Natural killer cell (primary cell): ENCODE measurements at regions not wholly inside any gene's neighbourhood (a gene's known extent, or its start where the extent isn't known, plus 50 kb on each side); places are given as distances from the start of the nearest gene placed in this dataset.

Source experiments
- ATAC-seq, 3 donors: fragments of 150-1000 bp in 2 of 3; fragments of 200-7000 bp in 1 of 3; cut with Tn5 transposase; 1 replicate in 1 of 3; 2 replicates in 2 of 3; pipeline ENCODE4 v1.10.0; 2021; ENCODE audit warnings: mild to moderate bottlenecking in 2 of 3, moderate library complexity in 2 of 3
- DNase-seq, 2 donors: peaks; one replicate each; pipeline versions ENCODE4 v3.0.0 to v3.0.0-alpha.2; 2013 to 2021; ENCODE audit warnings: mixed read lengths in 1 of 2
- H3K27ac ChIP-seq: one replicate; pipeline ENCODE4 v1.5.1; 2013; ENCODE audit warnings: mild to moderate bottlenecking, low read length
- H3K27me3 ChIP-seq: one replicate; pipeline ENCODE4 v1.6.1; 2013; ENCODE audit warnings: low read length; ENCODE audit not compliant: control insufficient read depth, insufficient read depth
- H3K36me3 ChIP-seq: one replicate; pipeline ENCODE4 v1.6.1; 2013; ENCODE audit warnings: low read length; ENCODE audit not compliant: control insufficient read depth, insufficient read depth
- H3K4me1 ChIP-seq: one replicate; pipeline ENCODE4 v1.6.1; 2013; ENCODE audit warnings: low read length; ENCODE audit not compliant: control insufficient read depth, insufficient read depth
- H3K4me3 ChIP-seq: one replicate; pipeline ENCODE4 v1.5.1; 2013; ENCODE audit warnings: low read length
- H3K9me3 ChIP-seq: one replicate; pipeline ENCODE4 v1.6.1; 2013; ENCODE audit warnings: low read length; ENCODE audit not compliant: control insufficient read depth, insufficient read depth
- H3K27ac Mint-ChIP-seq, 2 donors: one replicate each; pipeline ENCODE4 v1.8.0; 2022; ENCODE audit warnings: mild to moderate bottlenecking in 2 of 2, mixed read lengths in 2 of 2, moderate library complexity in 1 of 2
- H3K27me3 Mint-ChIP-seq, 2 donors: one replicate each; pipeline ENCODE4 v1.8.0; 2022; ENCODE audit warnings: low read depth in 2 of 2, mixed read lengths in 2 of 2
- H3K36me3 Mint-ChIP-seq: one replicate; pipeline ENCODE4 v1.8.0; 2022; ENCODE audit warnings: mixed read lengths
- H3K4me1 Mint-ChIP-seq, 2 donors: one replicate each; pipeline ENCODE4 v1.8.0; 2022; ENCODE audit warnings: mixed read lengths in 2 of 2
- H3K4me3 Mint-ChIP-seq: one replicate; pipeline ENCODE4 v1.8.0; 2022; ENCODE audit warnings: mild to moderate bottlenecking, moderate library complexity, mixed read lengths
- H3K9me3 Mint-ChIP-seq, 2 donors: one replicate each; pipeline ENCODE4 v1.8.0; 2022; ENCODE audit warnings: mixed read lengths in 2 of 2
- CTCF ChIP-seq: fragments of 200-600 bp; IDR thresholded peaks from one replicate; pipeline ENCODE4 v1.8.0; 2022; ENCODE audit warnings: antibody characterized with exemption
- WGBS: methylation state at CpG from one replicate; pipeline ENCODE4 v1.1.7; 2013; ENCODE audit warnings: missing lambda C conversion rate; ENCODE audit not compliant: insufficient coverage; 5-methylcytosine and 5-hydroxymethylcytosine counted together
- intact Hi-C: fragments of 100-400 bp; cut with micrococcal nuclease; formaldehyde crosslinking; loops from one replicate; pipeline ENCODE4 v1.14.2; 2022

- Histone ChIP-seq H3K27me3 (no peaks in the 10 kb centered on the region), H3K9me3 (no peaks in the 10 kb centered on the region), H3K36me3 (no peaks in the 10 kb centered on the region), H3K4me1 (no peaks in the 10 kb centered on the region), H3K27ac (no peak overlapping the region), H3K4me3 (no peak overlapping the region)
- Mint-ChIP-seq H3K27ac (no peak overlapping the region), H3K9me3 (no peaks in the 10 kb centered on the region), H3K27me3 (peaks cover 5 to 12% of the 10 kb centered on the region in 2 donors), H3K4me3 (no peak overlapping the region), H3K4me1 (peaks cover 0 to 6% of the 10 kb centered on the region in 2 donors), H3K36me3 (no peaks in the 10 kb centered on the region)
- no peak for TF ChIP-seq CTCF
- WGBS = 92% methylated on average over 15 of the region's 17 CpGs
- DNase-seq (no peak), ATAC-seq (no peak)
- intact Hi-C loops = no loop called here
Observed at GRCh38 chr3:171943262-171944117, 95.9 kb upstream of the FNDC3B start.

DNA sequence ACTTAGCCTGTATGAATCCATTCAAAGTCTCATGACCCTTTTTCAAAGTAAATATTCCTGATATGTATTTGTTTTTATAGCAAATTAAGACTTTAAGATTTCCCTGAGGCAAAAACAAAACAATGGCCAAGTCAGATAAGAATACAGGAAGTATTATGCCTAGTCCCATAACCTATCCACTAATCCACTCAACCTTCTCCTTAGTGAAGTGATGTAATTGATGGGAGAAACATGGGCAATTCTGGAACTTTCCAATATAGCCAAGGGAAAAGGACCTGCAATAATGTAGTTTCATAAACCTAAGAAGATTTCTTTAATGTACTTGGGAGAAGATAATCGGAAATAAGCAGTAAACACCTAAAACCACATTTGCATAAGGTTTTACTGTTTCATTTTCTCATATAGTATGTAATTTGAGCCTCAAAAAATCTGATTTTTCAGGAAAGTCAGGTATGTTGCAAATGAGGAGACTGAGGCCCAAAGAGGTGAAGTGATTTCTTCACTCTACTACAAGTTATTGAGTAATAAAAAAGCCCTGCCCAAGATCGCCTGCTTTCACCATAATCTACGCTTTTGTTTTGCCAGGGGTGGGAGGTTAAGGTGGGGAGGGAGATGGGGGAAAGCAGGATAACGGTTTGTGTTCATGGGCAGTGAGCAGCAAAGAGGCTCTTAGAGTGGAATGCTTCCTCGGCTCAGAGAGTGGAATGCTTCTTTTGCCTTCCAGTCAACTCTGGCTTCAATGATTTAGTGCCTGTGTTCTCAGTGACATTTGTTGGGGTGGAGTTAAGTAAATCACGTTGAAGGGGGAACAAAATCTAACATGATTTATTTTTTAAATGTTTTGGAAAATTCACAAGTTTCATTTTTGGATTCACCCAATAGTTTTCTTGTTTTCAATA lies 95.0 kb upstream of the FNDC3B start:
- Histone ChIP-seq H3K27me3 (no peaks in the 10 kb centered on the region), H3K27ac (no peak overlapping the region), H3K9me3 (no peaks in the 10 kb centered on the region), H3K36me3 (no peaks in the 10 kb centered on the region), H3K4me3 (no peak overlapping the region), H3K4me1 (no peaks in the 10 kb centered on the region)
- intact Hi-C loops = no loop called here
- peaks cover 0 to 6% of the 10 kb centered on the region in 2 donors for H3K4me1 Mint-ChIP-seq
- H3K27me3 Mint-ChIP-seq = peaks cover 5 to 12% of the 10 kb centered on the region in 2 donors
- H3K9me3 Mint-ChIP-seq = no peaks in the 10 kb centered on the region
- 39% methylated on average over 4 of the region's 6 CpGs for WGBS
- ATAC-seq (no peak), DNase-seq (no peak)
- no peak overlapping the region for H3K4me3 Mint-ChIP-seq
- TF ChIP-seq CTCF = no peak
- H3K27ac Mint-ChIP-seq = no peak overlapping the region
- no peaks in the 10 kb centered on the region for H3K36me3 Mint-ChIP-seq

GRCh38 chr3:171948674-171949073 lies 90.7 kb upstream of the FNDC3B start:
- Mint-ChIP-seq H3K4me1 (no peaks in the 10 kb centered on the region), H3K9me3 (no peaks in the 10 kb centered on the region), H3K4me3 (no peak overlapping the region), H3K27me3 (peaks cover 4 to 12% of the 10 kb centered on the region in 2 donors), H3K27ac (no peak overlapping the region), H3K36me3 (no peaks in the 10 kb centered on the region)
- DNase-seq (no peak), ATAC-seq (no peak)
- TF ChIP-seq CTCF = no peak
- Histone ChIP-seq H3K27me3 (no peaks in the 10 kb centered on the region), H3K27ac (no peak overlapping the region), H3K4me3 (no peak overlapping the region), H3K9me3 (no peaks in the 10 kb centered on the region), H3K4me1 (no peaks in the 10 kb centered on the region), H3K36me3 (no peaks in the 10 kb centered on the region)
- intact Hi-C loops = no loop called here
- 86% methylated on average over 2 of the region's 3 CpGs for WGBS
